Keratinocyte (primary cell): ENCODE measurements at regions not wholly inside any gene's neighbourhood (a gene's known extent, or its start where the extent isn't known, plus 50 kb on each side); places are given as distances from the start of the nearest gene placed in this dataset.

ENCODE experiments used
- DNase-seq: peaks from one replicate; pipeline ENCODE4 v3.0.0-alpha.2; 2011; ENCODE audit warnings: low read depth, missing footprints, low spot score
- FAIRE-seq: peaks from 2 replicates; lab custom pipeline; 2011; peaks lifted over from hg19 to GRCh38; lab: Jason Lieb, UNC
- H2AFZ ChIP-seq: 2 replicates; pipeline ENCODE4 v1.6.0; 2012; ENCODE audit warnings: low read length, control low read depth, inconsistent platforms; ENCODE audit not compliant: control insufficient read depth
- H3K27ac ChIP-seq: 2 replicates; pipeline ENCODE4 v1.5.1; 2011; ENCODE audit warnings: low read length; ENCODE audit not compliant: control insufficient read depth, insufficient read depth
- H3K27me3 ChIP-seq: 3 replicates; pipeline ENCODE4 v1.6.0; 2011; ENCODE audit warnings: low read length; ENCODE audit not compliant: control insufficient read depth, insufficient read depth; ENCODE audit errors: extremely low read depth
- H3K36me3 ChIP-seq, 2 experiments: 2 replicates in 1 of 2; 3 replicates in 1 of 2; pipeline ENCODE4 v1.5.1; 2011; ENCODE audit warnings: low read length in 2 of 2, mild to moderate bottlenecking in 1 of 2; ENCODE audit not compliant: control insufficient read depth in 2 of 2, insufficient read depth in 2 of 2; ENCODE audit errors: extremely low read depth in 1 of 2
- H3K4me1 ChIP-seq: 3 replicates; pipeline ENCODE4 v1.5.1; 2011; ENCODE audit warnings: low read length; ENCODE audit not compliant: control insufficient read depth, insufficient read depth; ENCODE audit errors: extremely low read depth
- H3K4me2 ChIP-seq: 3 replicates; pipeline ENCODE4 v1.6.0; 2011; ENCODE audit warnings: low read depth, low read length; ENCODE audit not compliant: control insufficient read depth, insufficient read depth; ENCODE audit errors: extremely low read depth
- H3K4me3 ChIP-seq, 3 experiments: fragments of 200-600 bp in 1 of 3; sonication (generic) in 1 of 3; 2 replicates in 2 of 3; 3 replicates in 1 of 3; pipeline ENCODE4 v1.5.1; 2011 to 2016; ENCODE audit warnings: low read length in 3 of 3, mild to moderate bottlenecking in 3 of 3, control low read depth in 2 of 3, inconsistent platforms in 1 of 3, low read depth in 1 of 3, mixed read lengths in 1 of 3, mixed run types in 1 of 3, moderate library complexity in 1 of 3; ENCODE audit not compliant: control insufficient read depth in 2 of 3, insufficient read depth in 2 of 3; ENCODE audit errors: extremely low read depth in 1 of 3
- H3K79me2 ChIP-seq: 2 replicates; pipeline ENCODE4 v1.6.0; 2012; ENCODE audit warnings: low read length; ENCODE audit not compliant: control insufficient read depth, insufficient read depth
- H3K9ac ChIP-seq: 3 replicates; pipeline ENCODE4 v1.6.0; 2011; ENCODE audit warnings: low read length; ENCODE audit not compliant: control insufficient read depth, insufficient read depth; ENCODE audit errors: extremely low read depth
- H3K9me1 ChIP-seq: 3 replicates; pipeline ENCODE4 v1.6.0; 2011; ENCODE audit warnings: low read length; ENCODE audit not compliant: control insufficient read depth, insufficient read depth; ENCODE audit errors: extremely low read depth
- H3K9me3 ChIP-seq: 2 replicates; pipeline ENCODE4 v1.5.1; 2012; ENCODE audit warnings: low read depth, low read length; ENCODE audit not compliant: control insufficient read depth
- H4K20me1 ChIP-seq: 3 replicates; pipeline ENCODE4 v1.6.0; 2011; ENCODE audit warnings: low read length; ENCODE audit not compliant: control insufficient read depth, insufficient read depth; ENCODE audit errors: extremely low read depth
- EZH2 ChIP-seq: IDR thresholded peaks from one replicate; pipeline ENCODE4 v1.6.1; 2012; ENCODE audit warnings: inconsistent platforms, mild to moderate bottlenecking, low read length, moderate library complexity
- dilution Hi-C: fragments of 300-500 bp; cut with MboI; formaldehyde crosslinking; loops from one replicate; pipeline ENCODE4 v1.7.0; 2020; ENCODE audit warnings: low sequenced_read_pairs; ENCODE audit not compliant: extremely low pct_ligation_motif_present
- TF ChIP-seq, protein P1 (sequence below), 3 experiments: IDR thresholded peaks in 1 of 3; conservative IDR thresholded peaks in 1 of 3; optimal IDR thresholded peaks in 1 of 3; 2 replicates in 2 of 3; 3 replicates in 1 of 3; pipeline versions ENCODE3 to v1.5.1; 2011; ENCODE audit warnings: low read length in 3 of 3, mild to moderate bottlenecking in 3 of 3, moderate library complexity in 2 of 3, control low read depth in 1 of 3, inconsistent platforms in 1 of 3; ENCODE audit not compliant: insufficient read depth in 2 of 3; ENCODE audit errors: extremely low read depth in 1 of 3

GRCh38 chr13:34765446-34766180 lies 176.5 kb upstream of the NBEA start:
- no peak overlapping the region for H3K9ac ChIP-seq
- H3K27me3 ChIP-seq: no peaks in the 10 kb centered on the region
- TF ChIP-seq EZH2: no peak
- TF ChIP-seq, protein P1, sequence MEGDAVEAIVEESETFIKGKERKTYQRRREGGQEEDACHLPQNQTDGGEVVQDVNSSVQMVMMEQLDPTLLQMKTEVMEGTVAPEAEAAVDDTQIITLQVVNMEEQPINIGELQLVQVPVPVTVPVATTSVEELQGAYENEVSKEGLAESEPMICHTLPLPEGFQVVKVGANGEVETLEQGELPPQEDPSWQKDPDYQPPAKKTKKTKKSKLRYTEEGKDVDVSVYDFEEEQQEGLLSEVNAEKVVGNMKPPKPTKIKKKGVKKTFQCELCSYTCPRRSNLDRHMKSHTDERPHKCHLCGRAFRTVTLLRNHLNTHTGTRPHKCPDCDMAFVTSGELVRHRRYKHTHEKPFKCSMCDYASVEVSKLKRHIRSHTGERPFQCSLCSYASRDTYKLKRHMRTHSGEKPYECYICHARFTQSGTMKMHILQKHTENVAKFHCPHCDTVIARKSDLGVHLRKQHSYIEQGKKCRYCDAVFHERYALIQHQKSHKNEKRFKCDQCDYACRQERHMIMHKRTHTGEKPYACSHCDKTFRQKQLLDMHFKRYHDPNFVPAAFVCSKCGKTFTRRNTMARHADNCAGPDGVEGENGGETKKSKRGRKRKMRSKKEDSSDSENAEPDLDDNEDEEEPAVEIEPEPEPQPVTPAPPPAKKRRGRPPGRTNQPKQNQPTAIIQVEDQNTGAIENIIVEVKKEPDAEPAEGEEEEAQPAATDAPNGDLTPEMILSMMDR (optimal IDR thresholded peaks at IDR 0.05 in 1 of 3, IDR thresholded peaks at IDR 0.05 in 1 of 3, conservative IDR thresholded peaks at IDR 0.05 in 1 of 3; ENCODE audit: extremely low read depth in 1 of 3, insufficient read depth in 2 of 3, low read length in 3 of 3): no peak
- H3K4me2 ChIP-seq: no peak overlapping the region
- H3K36me3 ChIP-seq: no peaks in the 10 kb centered on the region
- no peak overlapping the region for H3K27ac ChIP-seq
- no peaks in the 10 kb centered on the region for H3K4me1 ChIP-seq
- H3K4me3 ChIP-seq: no peak overlapping the region
- DNase-seq (no peak), FAIRE-seq (no peak)
- no peaks in the 10 kb centered on the region for H4K20me1 ChIP-seq
- H3K9me1 ChIP-seq: no peaks in the 10 kb centered on the region
- H2AFZ ChIP-seq: no peak overlapping the region
- dilution Hi-C loops: no loop called here
- no peaks in the 10 kb centered on the region for H3K79me2 ChIP-seq
- H3K9me3 ChIP-seq: no peaks in the 10 kb centered on the region

- H3K9ac ChIP-seq: no peak overlapping the region
- no peaks in the 10 kb centered on the region for H3K79me2 ChIP-seq
- no peak overlapping the region for H3K4me2 ChIP-seq
- no peaks in the 10 kb centered on the region for H4K20me1 ChIP-seq
- no peak overlapping the region for H3K4me3 ChIP-seq
- FAIRE-seq: no peak
- H3K9me3 ChIP-seq: no peaks in the 10 kb centered on the region
- no peaks in the 10 kb centered on the region for H3K36me3 ChIP-seq
- H3K27me3 ChIP-seq: no peaks in the 10 kb centered on the region
- no peaks in the 10 kb centered on the region for H3K9me1 ChIP-seq
- no peak overlapping the region for H3K27ac ChIP-seq
- TF ChIP-seq EZH2: no peak
- TF ChIP-seq, protein P1 (optimal IDR thresholded peaks at IDR 0.05 in 1 of 3, IDR thresholded peaks at IDR 0.05 in 1 of 3, conservative IDR thresholded peaks at IDR 0.05 in 1 of 3; ENCODE audit: extremely low read depth in 1 of 3, insufficient read depth in 2 of 3, low read length in 3 of 3): no peak
- no peaks in the 10 kb centered on the region for H3K4me1 ChIP-seq
- dilution Hi-C loops: no loop called here
- DNase-seq: no peak
- no peak overlapping the region for H2AFZ ChIP-seq
Observed at GRCh38 chr13:34767778-34768177, 174.3 kb upstream of the NBEA start.
